Stomach (tissue), 8 donors: ENCODE measurements at regions not wholly inside any gene's neighbourhood (a gene's known extent, or its start where the extent isn't known, plus 50 kb on each side); places are given as distances from the start of the nearest gene placed in this dataset.

ENCODE experiments used
- DNase-seq, 2 donors: peaks; one replicate each; pipeline versions ENCODE4 v3.0.0 to v3.0.0-alpha.2; 2013 to 2019
- H3K27ac ChIP-seq, 5 donors: fragments of 200-600 bp in 4 of 5; sonication (generic) in 4 of 5; one replicate each; pipeline ENCODE4 v1.5.1; 2013 to 2019; ENCODE audit warnings: mild to moderate bottlenecking in 1 of 5, moderate library complexity in 1 of 5
- H3K27me3 ChIP-seq, 3 donors: fragments of 200-600 bp; sonication (generic); one replicate each; pipeline ENCODE4 v1.5.1; 2017 to 2019; ENCODE audit warnings: mixed run types in 1 of 3
- H3K36me3 ChIP-seq, 4 donors: fragments of 200-600 bp; sonication (generic); 1 replicate in 3 of 4; 2 replicates in 1 of 4; pipeline ENCODE4 v1.5.1; 2016 to 2019
- H3K4me1 ChIP-seq, 4 donors: fragments of 200-600 bp; sonication (generic); one replicate each; pipeline ENCODE4 v1.5.1; 2016 to 2019
- H3K4me3 ChIP-seq, 4 donors: fragments of 200-600 bp; sonication (generic) in 3 of 4; one replicate each; pipeline ENCODE4 v1.5.1; 2016 to 2019; ENCODE audit warnings: mild to moderate bottlenecking in 1 of 4
- H3K9me3 ChIP-seq, 4 donors: fragments of 200-600 bp; sonication (generic); one replicate each; pipeline ENCODE4 v1.5.1; 2016 to 2019
- CTCF ChIP-seq, 7 experiments: fragments of 450-650 bp in 4 of 7; fragments of 200-600 bp in 3 of 7; sonication (generic) in 3 of 7; IDR thresholded peaks; one replicate each; pipeline ENCODE4 v1.5.1; 2016 to 2019; ENCODE audit warnings: antibody characterized with exemption in 7 of 7, control low read depth in 2 of 7, mild to moderate bottlenecking in 1 of 7
- EP300 ChIP-seq: sonication (generic); formaldehyde crosslinking; IDR thresholded peaks from one replicate; pipeline ENCODE4 v1.6.1; 2017; ENCODE audit warnings: antibody characterized with exemption
- POLR2A ChIP-seq, 4 donors: fragments of 450-650 bp; IDR thresholded peaks; one replicate each; pipeline ENCODE4 v1.6.1; 2016; ENCODE audit warnings: antibody characterized with exemption in 4 of 4, control low read depth in 2 of 4, mild to moderate bottlenecking in 1 of 4, moderate library complexity in 1 of 4
- POLR2AphosphoS5 ChIP-seq, 3 donors: sonication (generic); formaldehyde crosslinking; IDR thresholded peaks; one replicate each; pipeline ENCODE4 v1.6.1; 2016; ENCODE audit warnings: antibody characterized with exemption in 3 of 3
- WGBS, 5 donors: extraction: QIAGEN DNeasy Blood & Tissue Kit in 3 of 5; methylation state at CpG; one replicate each; pipeline versions ENCODE4 v1.1.5 to v1.1.7; 2013 to 2018; 5-methylcytosine and 5-hydroxymethylcytosine counted together
- intact Hi-C: fragments of 100-400 bp; cut with DNase I; formaldehyde crosslinking; loops from one replicate; pipeline ENCODE4 v1.15.1; 2023; ENCODE audit warnings: low total_unique reads
- donor health status: healthy with polysubstance abuse.
- donor health status: Bipolar disorder and iron deficiency.
- donor health status: healthy.

DNA sequence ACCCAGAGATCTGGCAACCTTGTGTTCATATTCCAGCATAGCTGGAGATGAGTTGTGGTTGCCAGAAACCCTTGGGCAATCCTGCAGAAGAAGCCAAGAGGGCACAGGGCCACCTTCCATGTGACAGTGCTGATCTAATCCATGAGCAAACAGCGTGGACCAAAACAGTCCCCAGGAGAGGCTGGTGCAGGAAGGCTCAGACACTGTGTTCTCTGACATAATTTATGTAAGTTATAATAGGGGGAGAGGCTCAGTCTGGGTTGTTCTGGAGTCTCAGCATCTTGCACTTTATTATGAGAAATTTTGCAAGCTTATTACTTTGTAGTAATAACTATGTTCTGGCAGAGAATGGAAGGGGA is 273.9 kb downstream of the HAPSTR1 start:
- Histone ChIP-seq H3K27ac (peak overlapping the region in 1 of 5 donors; percentile 79), H3K4me1 (peaks cover 0 to 17% (median 0%) of the 10 kb centered on the region in 4 donors), H3K9me3 (no peaks in the 10 kb centered on the region), H3K36me3 (no peaks in the 10 kb centered on the region), H3K27me3 (no peaks in the 10 kb centered on the region), H3K4me3 (no peak overlapping the region)
- 5 to 29% (median 18%) methylated on average over 1 of the region's 1 CpG for WGBS, 5 donors
- TF ChIP-seq CTCF (IDR thresholded peaks at IDR 0.05) (no peak), POLR2AphosphoS5 (IDR thresholded peaks at IDR 0.05) (peak; percentile 44 to 94 (median 78)), EP300 (peak; percentile 57), POLR2A (IDR thresholded peaks at IDR 0.05) (no peak)
- peak in 1 of 2 donors; percentile 32 for DNase-seq
- intact Hi-C loops: no loop called here

DNA sequence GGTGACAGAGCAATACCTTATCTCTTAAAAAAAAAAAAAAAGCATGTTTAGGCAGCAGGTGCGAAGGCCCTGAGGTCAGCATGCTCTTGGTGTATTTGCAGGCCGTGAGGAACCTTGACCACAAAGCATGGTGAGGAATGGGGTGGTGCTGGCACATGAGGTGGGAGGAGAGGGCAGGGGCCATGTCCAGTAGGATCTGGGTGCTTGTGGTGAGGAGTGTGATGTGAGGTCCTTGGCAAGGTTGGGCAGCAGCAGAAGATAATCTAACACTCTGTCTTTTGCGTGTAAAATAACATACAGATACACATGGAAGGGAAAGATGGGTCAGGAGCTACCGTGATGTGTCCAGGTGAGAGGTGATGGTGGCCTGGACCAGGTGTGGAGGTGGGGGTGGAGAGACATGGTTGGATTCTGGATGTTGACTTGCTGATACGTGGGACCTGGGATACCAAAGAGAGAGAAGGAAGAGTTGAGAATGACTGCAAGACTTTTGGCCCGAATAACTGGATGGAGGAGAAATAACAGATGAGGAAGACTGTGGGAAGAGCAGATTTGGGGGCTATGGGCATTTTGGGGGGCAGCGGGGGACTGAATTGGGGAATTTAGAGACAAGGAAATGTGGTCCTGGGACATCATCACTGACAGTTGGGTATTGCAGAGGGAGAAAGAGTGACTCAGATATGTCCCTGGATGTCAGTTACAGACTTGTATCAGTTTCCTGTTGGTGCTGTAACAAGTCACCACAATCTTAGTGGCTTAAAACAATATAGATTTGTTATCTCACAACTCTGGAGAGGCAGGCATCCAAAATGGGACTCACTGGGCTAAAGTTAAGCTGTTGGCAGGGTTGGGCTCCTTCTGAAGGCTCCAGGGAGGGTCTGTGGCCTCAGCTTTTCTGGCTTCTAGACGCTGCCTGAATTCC is 274.9 kb downstream of the HAPSTR1 start:
- no peak for DNase-seq
- no peak for TF ChIP-seq CTCF (IDR thresholded peaks at IDR 0.05)
- TF ChIP-seq EP300: no peak
- no peak for TF ChIP-seq POLR2A (IDR thresholded peaks at IDR 0.05)
- no peak for TF ChIP-seq POLR2AphosphoS5 (IDR thresholded peaks at IDR 0.05)
- no peaks in the 10 kb centered on the region for H3K27me3 ChIP-seq
- H3K4me3 ChIP-seq: no peak overlapping the region
- no peaks in the 10 kb centered on the region for H3K9me3 ChIP-seq
- 84 to 91% (median 86%) methylated on average over 8 of the region's 8 CpGs for WGBS, 5 donors
- no peaks in the 10 kb centered on the region for H3K36me3 ChIP-seq
- intact Hi-C loops: no loop called here
- H3K27ac ChIP-seq: peak overlapping the region in 1 of 5 donors; percentile 77
- H3K4me1 ChIP-seq: peaks cover 0 to 17% (median 0%) of the 10 kb centered on the region in 4 donors

DNA sequence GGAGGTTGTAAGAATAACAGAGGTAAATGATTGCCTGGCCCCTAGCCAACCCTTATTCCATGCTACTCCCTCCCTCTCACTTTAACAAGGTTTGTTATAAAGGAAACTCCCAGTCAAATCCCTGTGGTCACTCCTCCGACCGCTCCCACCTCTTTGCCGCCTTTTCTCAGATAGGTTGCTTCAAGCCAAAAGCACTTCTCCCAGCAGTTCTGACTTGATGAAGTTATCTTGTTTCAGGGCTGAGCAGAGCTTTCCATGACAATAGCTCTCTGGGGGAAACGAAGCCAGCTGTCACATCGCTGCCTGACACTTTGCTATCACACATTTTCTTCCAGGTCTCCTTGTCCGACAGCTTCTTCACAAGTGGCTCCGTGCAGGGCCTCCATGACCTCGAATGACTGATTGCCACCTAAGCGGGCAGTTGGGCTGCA is 278.6 kb downstream of the HAPSTR1 start:
- intact Hi-C loops: no loop called here
- Histone ChIP-seq H3K9me3 (no peaks in the 10 kb centered on the region), H3K4me3 (no peak overlapping the region), H3K27ac (no peak overlapping the region), H3K27me3 (no peaks in the 10 kb centered on the region), H3K36me3 (no peaks in the 10 kb centered on the region), H3K4me1 (peaks cover 0 to 10% (median 0%) of the 10 kb centered on the region in 4 donors)
- peak in 1 of 2 donors; percentile 55 for DNase-seq
- no peak for TF ChIP-seq POLR2AphosphoS5 (IDR thresholded peaks at IDR 0.05)
- TF ChIP-seq CTCF (IDR thresholded peaks at IDR 0.05): no peak
- TF ChIP-seq EP300: no peak
- no peak for TF ChIP-seq POLR2A (IDR thresholded peaks at IDR 0.05)
- WGBS, 5 donors: 52 to 64% (median 55%) methylated on average over 9 of the region's 9 CpGs

GRCh38 chr16:9371713-9372448 is 280.4 kb downstream of the HAPSTR1 start:
- H3K4me3 ChIP-seq: no peak overlapping the region
- H3K9me3 ChIP-seq: no peaks in the 10 kb centered on the region
- no peak for TF ChIP-seq CTCF (IDR thresholded peaks at IDR 0.05)
- no peak for TF ChIP-seq EP300
- no peak for TF ChIP-seq POLR2AphosphoS5 (IDR thresholded peaks at IDR 0.05)
- no peak for TF ChIP-seq POLR2A (IDR thresholded peaks at IDR 0.05)
- H3K4me1 ChIP-seq: no peaks in the 10 kb centered on the region
- DNase-seq: no peak
- intact Hi-C loops: no loop called here
- no peaks in the 10 kb centered on the region for H3K27me3 ChIP-seq
- H3K36me3 ChIP-seq: no peaks in the 10 kb centered on the region
- 75 to 95% (median 85%) methylated on average over 8 of the region's 8 CpGs for WGBS, 5 donors
- no peak overlapping the region for H3K27ac ChIP-seq
